Epidermal melanocyte (primary cell): ENCODE measurements at regions not wholly inside any gene's neighbourhood (a gene's known extent, or its start where the extent isn't known, plus 50 kb on each side); places are given as distances from the start of the nearest gene placed in this dataset.
"Not testable (repeated sequence)": the region's sequence is repeated elsewhere in the genome, so short reads cannot be mapped to it uniquely, and the experiment has no call there.

Experiments
- DNase-seq: peaks from one replicate; pipeline ENCODE4 v3.0.0; 2011; ENCODE audit warnings: low spot score; ENCODE audit not compliant: insufficient read length

DNA sequence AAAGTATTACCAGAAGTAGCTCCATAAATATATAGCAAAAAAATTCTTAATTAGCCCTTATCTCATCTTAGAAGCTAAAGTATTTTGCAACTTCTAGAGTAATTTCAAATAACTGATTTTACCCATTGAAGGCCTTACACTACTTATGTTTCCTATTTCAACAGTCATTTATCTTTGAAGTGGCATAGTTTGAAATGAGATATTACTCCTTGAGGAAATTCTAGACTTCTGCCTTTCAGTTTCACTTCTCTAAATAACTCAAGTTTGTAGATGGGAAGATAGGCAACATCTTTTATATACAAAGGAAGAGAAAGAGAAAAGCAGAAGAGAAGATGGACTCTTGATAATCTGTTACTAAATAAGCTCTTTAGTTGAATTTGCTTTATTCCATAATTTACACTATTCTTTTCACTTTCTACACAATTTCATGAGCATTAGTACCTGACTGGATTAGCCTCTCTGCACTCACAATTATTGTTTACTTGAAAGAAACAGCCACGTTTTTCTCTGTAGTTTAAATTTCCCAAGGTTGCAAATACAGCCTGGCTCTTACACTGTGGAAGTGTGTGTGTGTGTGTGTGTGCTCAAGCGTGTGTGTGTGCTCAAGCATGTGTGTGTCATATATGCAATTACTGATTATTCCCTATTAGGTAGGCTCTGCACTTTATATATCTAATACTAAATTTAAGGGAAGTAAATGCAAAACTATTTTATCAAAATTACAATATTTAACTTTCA is 60.6 kb upstream of the EMB start:
- DNase-seq, result no peak

DNA sequence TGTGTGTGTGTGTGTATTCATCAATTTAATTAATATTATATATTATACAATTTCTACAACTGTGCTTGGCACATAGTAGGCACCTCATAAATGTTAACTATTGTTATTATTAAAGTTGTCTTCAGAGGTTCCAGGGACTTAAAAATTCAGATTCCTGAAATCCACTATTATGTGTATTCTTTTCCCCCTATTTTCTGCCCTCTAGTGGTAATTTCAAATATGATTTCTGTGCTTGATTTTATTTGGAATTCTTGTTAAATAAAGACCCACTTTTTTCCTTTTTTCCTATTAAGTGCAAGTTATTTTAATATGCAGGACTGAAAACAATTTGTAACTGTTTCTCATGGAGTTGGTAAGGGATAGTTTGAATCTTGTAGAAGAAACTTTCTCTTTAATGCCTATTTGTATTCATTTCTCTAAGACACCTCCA is 72.0 kb upstream of the EMB start:
- DNase-seq, result peak; percentile 16

DNA sequence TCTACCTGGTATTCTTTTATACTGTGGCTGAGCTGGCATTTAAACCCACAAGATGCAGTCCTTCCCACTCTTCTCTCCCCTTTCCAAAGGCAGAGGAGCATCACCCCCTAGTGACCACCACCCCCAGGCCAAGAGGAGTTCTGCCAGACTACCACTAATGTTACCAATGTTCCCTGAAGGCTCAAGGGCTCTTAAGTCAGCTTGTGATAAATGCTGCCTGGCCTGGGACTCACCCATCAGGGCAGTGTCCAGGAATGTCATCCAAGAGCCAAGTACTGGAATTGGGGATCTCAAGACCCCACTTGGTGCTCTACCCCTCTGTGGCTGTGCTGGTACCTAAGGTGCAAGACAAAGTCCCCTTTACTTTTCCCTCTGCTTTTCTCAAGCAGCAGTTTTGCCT is 80.0 kb upstream of the EMB start:
- not testable (repeated sequence) for DNase-seq

DNA sequence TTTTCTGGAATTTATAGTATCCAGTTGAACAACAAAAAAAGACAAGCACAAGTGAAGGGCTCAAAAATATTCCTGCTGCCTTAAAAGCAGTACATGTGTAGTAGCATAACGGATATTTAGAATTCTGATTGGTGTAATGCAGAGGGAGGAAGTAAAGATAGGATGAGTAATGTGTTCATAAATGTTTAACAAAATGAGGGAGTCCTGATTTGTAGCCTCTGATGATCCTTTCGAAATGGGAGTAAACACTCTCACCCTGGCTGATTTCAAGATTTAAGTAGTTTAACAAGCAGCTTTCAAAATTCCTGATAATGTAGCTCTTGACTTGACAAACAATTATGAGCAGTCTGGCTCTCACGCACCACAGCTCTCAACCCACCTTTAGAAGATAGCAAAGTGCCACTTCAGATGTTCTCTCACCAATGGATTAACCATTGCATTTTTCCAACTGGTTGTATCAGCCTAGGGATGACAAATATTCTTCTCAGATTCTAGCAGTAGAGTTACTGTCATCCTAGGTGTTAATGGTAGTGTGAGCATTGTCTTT is 86.5 kb upstream of the EMB start:
- DNase-seq, result not testable (repeated sequence)

DNA sequence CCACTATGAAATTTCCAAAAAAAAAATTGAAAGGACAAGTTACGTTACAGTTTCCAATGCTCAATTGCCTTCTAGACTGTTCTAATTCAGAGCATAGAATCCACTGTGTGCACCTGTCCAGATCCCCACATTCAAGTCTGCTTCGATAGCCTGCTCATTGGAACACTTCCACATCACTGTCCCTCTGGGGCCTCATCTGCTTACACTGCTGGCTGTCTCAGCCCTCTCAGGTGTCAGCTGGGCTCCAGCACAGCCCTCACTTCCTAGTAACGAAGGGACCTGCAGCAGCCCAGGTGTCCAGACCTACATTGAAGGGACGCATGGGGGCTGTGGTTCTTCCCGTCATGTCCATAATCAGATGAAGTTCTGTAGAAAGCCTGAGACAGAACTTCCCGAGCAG is 94.3 kb upstream of the EMB start:
- DNase-seq, result no peak

DNA sequence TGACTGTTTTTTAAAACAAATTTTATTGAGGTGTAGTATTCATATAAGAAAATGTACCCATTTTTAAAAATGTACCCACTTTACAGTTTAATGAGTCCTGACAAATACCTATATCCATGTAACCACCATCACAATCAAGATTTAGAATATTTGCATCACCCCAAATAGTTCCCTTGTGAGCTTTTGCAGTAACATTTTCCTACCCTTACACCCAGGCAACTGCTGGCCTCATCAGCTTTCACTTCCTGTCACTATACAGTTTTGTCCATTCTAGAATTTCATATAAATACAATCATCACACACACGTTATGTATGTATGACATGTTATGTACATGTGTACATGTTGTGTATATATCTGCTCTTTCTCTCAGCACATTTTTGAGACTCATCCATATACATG is 96.4 kb upstream of the EMB start:
- not testable (repeated sequence) for DNase-seq

DNA sequence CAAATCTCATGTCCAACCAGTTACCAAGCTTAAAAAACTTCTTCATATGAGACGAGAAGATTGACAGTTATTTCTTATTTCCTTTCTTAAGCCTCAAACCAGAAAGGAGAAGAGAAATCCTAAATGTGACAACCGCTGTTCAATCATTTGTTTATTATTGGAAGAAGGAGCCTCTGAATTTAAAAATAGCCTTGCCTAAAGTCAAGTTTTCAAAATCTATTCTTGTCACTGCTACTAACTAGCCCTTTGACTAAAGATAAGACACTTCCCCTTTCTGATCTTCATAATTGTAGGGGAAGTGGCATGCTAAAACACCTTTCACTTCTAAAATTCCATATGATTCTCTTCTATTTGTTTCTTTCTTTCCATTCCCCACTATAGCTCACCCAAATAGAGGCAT is 106.2 kb upstream of the EMB start:
- no peak for DNase-seq

DNA sequence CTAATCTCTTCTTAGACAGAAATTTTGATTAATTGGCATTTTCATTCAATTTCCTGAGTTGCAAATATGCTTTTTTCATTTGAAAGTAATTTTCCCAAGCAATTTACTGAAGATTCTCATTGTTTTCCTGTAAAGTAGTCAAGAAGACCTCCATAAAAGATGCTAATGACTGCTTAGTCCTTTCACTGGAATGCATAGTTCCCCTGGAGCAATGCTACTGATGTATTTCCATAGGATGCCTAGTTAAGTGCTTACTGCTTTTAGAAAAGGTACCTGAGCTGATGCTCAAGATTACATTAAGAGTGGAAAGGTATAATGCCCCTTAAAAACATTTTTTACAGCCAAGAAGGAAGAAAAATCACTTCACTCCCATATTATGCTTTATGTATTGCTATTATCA is 109.2 kb upstream of the EMB start:
- no peak for DNase-seq

DNA sequence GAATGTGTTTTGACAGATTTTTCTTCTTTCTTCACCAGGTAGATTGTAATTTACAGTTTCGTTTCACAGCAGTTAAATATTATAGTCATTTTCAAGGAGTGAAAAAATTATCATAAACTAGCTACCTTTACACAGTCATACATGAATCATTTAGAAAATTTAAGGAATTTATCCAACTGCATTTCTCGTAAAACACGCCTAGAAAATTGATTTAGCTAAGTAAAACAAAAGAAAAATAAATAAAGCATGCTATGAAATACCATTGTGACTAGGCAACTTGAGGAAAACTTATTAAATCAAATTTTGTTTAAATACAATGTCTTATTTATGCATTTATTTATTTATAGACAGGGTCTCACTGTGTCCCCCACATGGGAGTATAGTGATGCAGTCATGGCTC is 109.9 kb upstream of the EMB start:
- DNase-seq, result no peak

DNA sequence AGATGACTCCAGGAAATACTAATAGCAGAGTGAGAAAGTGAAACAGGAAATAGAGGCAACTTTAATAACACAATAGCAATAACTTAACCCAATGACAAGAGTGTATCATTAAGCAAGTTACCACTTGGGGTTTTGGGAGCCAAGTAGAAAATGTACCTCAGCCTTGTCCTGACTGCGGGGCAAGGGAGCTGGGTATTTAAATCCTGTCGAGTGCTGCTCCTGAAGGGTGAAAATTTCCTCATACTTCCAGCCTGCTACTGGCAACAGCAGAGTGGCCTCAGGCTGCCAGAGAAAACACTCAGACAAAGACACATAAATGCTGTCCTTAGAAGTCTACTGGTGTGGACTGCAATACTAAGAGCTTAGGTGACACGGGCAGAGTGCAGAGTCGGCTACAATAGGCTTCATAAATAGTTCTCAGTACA is 112.5 kb upstream of the EMB start:
- DNase-seq, result no peak

DNA sequence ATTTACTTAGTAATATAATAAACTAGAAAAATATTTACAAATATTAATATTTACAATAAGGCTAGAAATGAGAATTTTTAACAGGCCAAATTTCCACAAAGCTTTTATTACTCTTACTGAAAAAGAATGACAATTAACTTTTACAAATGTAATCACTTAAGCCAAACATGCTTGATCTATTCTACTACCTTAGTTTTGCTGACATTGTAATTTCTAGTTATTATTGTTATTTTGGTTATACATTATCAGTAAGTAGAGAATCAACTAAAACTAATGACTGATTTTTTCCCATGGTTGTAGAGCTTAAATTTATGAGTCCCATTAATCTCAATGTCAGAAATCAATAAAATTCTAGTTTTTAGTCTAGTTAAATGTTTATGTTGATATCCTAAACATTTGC is 107.8 kb upstream of the PARP8 start:
- DNase-seq, result not testable (repeated sequence)

DNA sequence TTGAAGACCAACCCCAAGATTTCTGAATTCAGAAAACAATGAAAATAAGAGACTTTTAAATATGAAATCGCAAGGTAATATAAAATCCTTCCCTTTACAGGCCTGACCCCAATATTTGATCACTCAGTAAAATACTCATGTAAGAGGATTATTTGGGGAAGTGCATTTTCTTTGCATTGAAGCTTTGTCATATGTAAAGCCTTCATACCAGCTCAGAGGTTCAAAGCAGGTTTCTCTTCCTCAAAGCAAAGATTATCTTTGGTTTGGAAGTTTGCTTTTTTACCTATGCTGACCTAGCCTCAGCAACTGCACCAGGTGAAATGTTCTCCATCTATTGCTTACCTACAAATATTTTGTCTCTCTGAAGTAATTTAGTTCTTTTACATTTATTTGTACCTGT is 106.5 kb upstream of the PARP8 start:
- no peak for DNase-seq

DNA sequence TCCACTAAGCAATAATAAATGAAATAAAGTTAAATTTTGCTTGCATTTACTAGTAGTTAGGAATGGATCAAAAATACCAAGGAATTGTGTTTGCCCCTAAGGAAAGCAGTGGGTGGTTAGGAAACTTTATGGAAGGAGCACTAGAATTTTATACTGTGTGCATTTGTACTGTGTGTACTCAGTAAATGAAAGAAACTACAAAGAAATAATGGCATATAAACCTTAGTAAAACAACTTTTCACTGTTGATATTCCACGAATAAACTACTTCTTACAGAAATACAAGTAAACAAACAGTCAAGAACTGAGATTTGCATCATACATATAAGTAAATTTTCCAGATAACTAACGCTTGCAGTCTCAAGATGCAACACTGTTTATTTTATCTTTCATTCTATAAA is 103.7 kb upstream of the PARP8 start:
- no peak for DNase-seq

DNA sequence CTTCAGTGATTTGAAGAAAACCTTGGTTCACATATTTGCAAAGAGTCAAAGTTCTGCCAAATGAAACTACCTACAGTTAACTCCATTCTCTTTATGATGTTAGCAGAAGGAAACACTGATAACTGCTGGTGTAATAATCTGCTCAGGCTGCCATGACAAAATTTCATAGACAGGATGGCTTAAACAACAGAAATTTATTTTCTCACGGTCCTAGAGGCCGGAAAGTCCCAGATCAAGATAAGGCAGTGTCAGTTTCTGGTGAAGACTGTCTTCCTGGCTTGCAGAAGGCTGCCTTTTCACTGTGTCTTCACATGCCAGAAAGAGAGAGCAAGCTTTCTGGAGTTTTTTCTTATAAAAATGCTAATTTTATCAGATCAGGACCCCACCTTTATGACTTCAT is 102.4 kb upstream of the PARP8 start:
- no peak for DNase-seq

DNA sequence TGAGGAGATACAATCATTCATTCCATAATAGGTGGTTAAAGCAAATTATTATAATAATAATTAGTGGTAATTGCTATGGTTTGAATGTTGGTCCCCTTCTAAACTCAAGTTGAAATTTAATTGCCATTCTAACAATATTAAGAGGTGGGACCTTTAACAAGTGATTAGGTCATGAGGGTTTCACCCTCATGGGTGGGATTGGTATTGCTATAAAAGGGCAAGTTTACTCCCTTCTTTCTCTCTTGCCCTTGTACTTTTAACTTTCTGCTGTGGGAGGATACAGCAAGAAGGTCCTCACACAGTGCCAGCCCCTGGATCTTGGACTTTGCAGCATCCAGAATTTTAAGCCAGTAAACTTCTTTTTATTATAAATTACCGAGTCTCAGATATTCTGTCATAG is 101.9 kb upstream of the PARP8 start:
- DNase-seq, result no peak

DNA sequence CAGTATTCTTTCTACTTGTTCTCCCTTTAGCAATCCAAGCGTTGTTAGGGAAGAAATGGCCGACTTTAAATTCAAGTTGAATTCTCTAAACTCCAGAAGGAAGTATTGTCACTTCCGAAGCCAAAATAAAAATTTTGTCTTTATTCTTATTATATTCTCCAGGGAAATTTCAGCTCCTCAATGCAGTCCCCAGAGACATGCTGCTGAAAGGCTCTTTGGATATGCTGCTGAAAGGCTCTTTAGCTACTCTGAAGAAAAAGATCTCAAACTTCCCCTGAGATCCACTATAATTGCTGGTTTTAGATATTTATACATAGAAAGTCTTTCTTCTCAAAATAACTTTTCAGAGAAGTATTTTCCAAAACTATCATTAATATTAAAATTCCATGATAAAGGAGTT is 92.3 kb upstream of the PARP8 start:
- DNase-seq, result no peak

DNA sequence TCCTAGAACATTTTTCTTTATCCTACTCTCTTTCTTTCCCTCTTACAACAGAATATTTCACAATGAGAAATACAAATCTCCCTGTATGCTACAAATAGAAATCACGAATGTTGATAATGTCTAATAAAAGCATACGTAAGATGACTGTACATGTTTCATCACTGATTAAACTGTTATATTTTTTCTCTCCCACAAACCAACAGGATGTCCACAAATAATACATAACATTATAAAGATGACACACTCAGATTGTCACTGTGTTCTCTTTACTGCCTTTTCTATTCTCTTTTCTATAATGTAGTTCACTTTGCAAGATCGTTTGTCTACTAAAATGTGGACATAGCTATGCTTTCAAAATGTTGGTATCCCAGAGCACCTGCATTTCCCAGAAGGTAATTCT is 90.7 kb upstream of the PARP8 start:
- no peak for DNase-seq

DNA sequence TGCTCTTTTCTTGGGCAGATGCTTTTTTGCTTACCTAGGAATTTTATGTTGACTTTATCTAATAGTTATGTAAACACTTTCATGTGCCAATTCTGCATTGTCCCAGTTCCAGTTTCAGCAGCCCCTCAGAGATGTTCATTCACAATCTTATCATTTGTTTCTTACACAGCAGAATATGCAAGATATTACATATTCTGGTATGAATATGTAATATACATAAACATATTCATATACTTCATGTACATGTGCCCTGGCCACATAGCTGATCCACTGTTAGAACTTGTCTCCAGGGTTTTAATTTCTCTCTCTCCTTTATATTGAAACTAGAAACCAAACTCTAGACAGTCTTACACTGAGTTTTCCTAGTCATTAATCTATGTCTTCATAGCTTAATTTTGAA is 90.2 kb upstream of the PARP8 start:
- no peak for DNase-seq

DNA sequence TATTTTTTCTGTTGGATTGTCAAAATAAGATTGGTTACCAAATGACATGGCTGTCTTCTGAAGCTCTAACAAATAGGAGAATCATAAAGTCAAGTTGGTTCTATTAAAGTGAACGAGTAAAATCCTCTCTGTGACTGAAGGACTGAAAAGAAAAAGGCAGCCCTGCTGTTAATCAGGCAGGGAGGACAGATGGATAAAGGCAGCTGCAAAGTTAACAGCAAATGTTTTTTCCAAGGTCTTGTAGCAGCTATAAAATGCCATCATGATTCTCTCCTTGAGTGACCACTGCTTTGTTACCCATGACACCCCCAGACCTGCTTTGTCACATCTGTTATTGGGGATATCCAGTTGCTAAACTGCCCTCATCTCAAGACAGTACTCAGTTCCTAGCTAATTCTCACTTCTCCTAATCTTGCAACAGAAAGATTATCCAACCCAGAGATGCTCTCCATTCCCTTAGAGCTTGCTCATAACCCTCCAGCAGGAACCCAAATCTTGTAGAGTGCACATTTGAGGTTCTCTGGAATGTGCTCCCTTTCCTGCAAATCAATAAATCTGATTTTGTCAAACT is 89.7 kb upstream of the PARP8 start:
- DNase-seq, result no peak

DNA sequence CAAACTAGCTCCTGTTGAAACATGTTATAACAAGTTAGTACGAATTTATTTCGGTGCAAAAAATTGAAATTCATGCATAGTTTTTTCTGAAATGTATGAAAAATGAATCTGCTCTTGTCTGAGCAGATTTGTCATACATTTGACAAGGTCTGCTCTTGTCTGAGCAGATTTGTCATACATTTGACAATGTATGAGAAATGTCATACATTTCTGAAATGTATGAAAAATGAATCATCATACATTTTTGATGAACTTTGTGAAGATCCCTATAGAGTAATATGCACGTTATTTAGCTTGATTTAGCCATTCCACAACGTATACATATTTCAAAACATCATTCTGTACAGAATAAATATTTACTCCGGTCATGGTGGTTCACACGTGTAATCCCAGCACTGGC is 85.9 kb upstream of the PARP8 start:
- DNase-seq, result no peak

DNA sequence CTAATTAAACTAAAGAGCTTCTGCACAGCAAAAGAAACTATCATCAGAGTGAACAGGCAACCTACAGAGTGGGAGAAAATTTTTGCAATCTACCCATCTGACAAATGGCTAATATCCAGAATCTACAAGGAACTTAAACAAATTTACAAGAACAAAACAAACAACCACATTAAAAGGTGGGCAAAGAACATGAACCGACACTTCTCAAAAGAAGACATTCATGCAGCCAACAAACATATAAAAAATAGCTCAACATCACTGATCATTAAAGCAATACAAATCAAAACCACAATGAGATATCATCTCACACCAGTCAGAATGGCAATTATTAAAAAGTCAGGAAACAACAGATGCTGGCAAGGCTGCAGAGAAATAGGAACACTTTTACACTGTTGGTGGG is 84.6 kb upstream of the PARP8 start:
- not testable (repeated sequence) for DNase-seq

DNA sequence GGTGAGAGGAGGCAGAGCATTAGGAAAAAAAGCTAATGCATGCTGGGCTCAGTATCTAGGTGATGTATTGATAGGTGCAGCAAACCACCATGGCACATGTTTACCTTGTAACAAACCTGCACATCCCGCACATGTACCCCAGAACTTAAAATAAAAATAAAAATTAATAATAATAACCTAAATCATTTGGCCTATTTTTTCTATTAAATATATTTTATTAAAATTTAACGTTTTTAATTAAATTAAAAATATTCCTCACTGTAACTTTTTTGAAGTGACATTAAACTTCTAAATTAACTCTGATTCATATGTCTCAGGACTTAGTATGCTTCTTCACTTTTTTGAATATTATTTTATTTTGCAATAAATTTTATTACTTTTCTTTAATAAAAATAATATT is 83.7 kb upstream of the PARP8 start:
- no peak for DNase-seq

DNA sequence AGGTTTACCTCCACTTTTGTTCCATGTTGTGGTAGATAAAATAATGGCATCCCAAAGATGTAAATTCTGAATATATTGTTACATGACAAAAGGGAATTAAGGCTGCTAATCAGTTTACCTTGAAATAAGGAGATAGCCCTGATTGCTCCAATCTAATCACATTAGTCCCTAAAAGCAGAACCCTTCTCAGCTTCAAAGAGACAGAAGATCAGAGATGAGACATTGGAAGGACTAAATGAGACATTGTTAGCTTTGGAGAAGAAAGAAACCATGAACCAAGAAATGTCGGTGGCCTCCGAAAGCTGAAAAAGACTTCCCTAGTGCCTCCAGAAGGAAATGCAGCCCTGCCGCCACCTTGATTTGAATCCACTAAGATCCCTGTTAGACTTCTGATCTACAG is 82.8 kb upstream of the PARP8 start:
- DNase-seq, result no peak
